Urinary bladder (tissue), 3 donors: ENCODE measurements at regions not wholly inside any gene's neighbourhood (a gene's known extent, or its start where the extent isn't known, plus 50 kb on each side); places are given as distances from the start of the nearest gene placed in this dataset.

Source experiments
- DNase-seq: peaks from one replicate; pipeline ENCODE4 v3.0.0-alpha.2; 2015; ENCODE audit errors: extremely low spot score
- H3K27ac ChIP-seq: one replicate; pipeline ENCODE4 v1.5.1; 2013; ENCODE audit warnings: low read depth, mild to moderate bottlenecking, moderate library complexity
- H3K36me3 ChIP-seq: one replicate; pipeline ENCODE4 v1.6.1; 2013; ENCODE audit warnings: mild to moderate bottlenecking, moderate library complexity; ENCODE audit not compliant: insufficient read depth
- H3K4me1 ChIP-seq: one replicate; pipeline ENCODE4 v1.6.1; 2013; ENCODE audit warnings: mild to moderate bottlenecking, moderate library complexity; ENCODE audit not compliant: insufficient read depth
- H3K4me3 ChIP-seq: one replicate; pipeline ENCODE4 v1.5.1; 2013; ENCODE audit warnings: low read depth, low read length
- WGBS: extraction: QIAGEN DNeasy Blood & Tissue Kit; methylation state at CpG from one replicate; pipeline ENCODE4 v1.1.7; 2013; 5-methylcytosine and 5-hydroxymethylcytosine counted together
- donor health status: healthy with polysubstance abuse.
- donor health status: healthy.

GRCh38 chr22:48699511-48699910, 1128.2 kb downstream of the BRD1 start:
- H3K4me1 ChIP-seq: no peaks in the 10 kb centered on the region
- WGBS: 41% methylated on average over 17 of the region's 17 CpGs
- no peaks in the 10 kb centered on the region for H3K36me3 ChIP-seq
- H3K4me3 ChIP-seq: no peak overlapping the region
- H3K27ac ChIP-seq: no peak overlapping the region
- DNase-seq: no peak

- no peak overlapping the region for H3K27ac ChIP-seq
- H3K4me1 ChIP-seq: no peaks in the 10 kb centered on the region
- 75% methylated on average over 13 of the region's 13 CpGs for WGBS
- no peak for DNase-seq
- no peak overlapping the region for H3K4me3 ChIP-seq
- H3K36me3 ChIP-seq: no peaks in the 10 kb centered on the region
These were observed 1129.1 kb downstream of the BRD1 start for GRCh38 chr22:48698618-48699017.

- H3K4me3 ChIP-seq: no peak overlapping the region
- 95% methylated on average over 6 of the region's 6 CpGs for WGBS
These were observed 1129.9 kb downstream of the BRD1 start for GRCh38 chr22:48697694-48698276.

GRCh38 chr22:48697223-48697622, 1130.5 kb downstream of the BRD1 start:
- no peak for DNase-seq
- H3K4me1 ChIP-seq: no peaks in the 10 kb centered on the region
- WGBS: 96% methylated on average over 3 of the region's 3 CpGs
- no peaks in the 10 kb centered on the region for H3K36me3 ChIP-seq
- H3K4me3 ChIP-seq: no peak overlapping the region
- H3K27ac ChIP-seq: no peak overlapping the region

More at GRCh38 chr22:48697694-48698276, 1129.9 kb downstream of the BRD1 start:
- Histone ChIP-seq H3K4me1 (no peaks in the 10 kb centered on the region), H3K27ac (no peak overlapping the region), H3K36me3 (no peaks in the 10 kb centered on the region)
- DNase-seq: no peak

- 90% methylated on average over 4 of the region's 4 CpGs for WGBS
- no peak for DNase-seq
- Histone ChIP-seq H3K27ac (no peak overlapping the region), H3K4me3 (no peak overlapping the region), H3K36me3 (no peaks in the 10 kb centered on the region), H3K4me1 (no peaks in the 10 kb centered on the region)
These were observed 1131.3 kb downstream of the BRD1 start for GRCh38 chr22:48696371-48696770.

- Histone ChIP-seq H3K27ac (no peak overlapping the region), H3K4me3 (no peak overlapping the region), H3K4me1 (no peaks in the 10 kb centered on the region), H3K36me3 (no peaks in the 10 kb centered on the region)
- 87% methylated on average over 19 of the region's 19 CpGs for WGBS
- DNase-seq: no peak
These were observed 1131.9 kb downstream of the BRD1 start for GRCh38 chr22:48695731-48696305.

- WGBS: 35% methylated on average over 6 of the region's 6 CpGs
- no peak for DNase-seq
- no peak overlapping the region for H3K4me3 ChIP-seq
These were observed 1132.4 kb downstream of the BRD1 start for GRCh38 chr22:48695251-48695650.

GRCh38 chr22:48694296-48694883, 1133.3 kb downstream of the BRD1 start:
- DNase-seq: no peak
- Histone ChIP-seq H3K27ac (no peak overlapping the region), H3K4me1 (no peaks in the 10 kb centered on the region), H3K4me3 (no peak overlapping the region), H3K36me3 (no peaks in the 10 kb centered on the region)
- 68% methylated on average over 22 of the region's 22 CpGs for WGBS

More at GRCh38 chr22:48695251-48695650, 1132.4 kb downstream of the BRD1 start:
- Histone ChIP-seq H3K36me3 (no peaks in the 10 kb centered on the region), H3K27ac (no peak overlapping the region), H3K4me1 (no peaks in the 10 kb centered on the region)

GRCh38 chr22:48693377-48694135, 1134.1 kb downstream of the BRD1 start:
- no peak overlapping the region for H3K4me3 ChIP-seq
- WGBS: 93% methylated on average over 26 of the region's 26 CpGs
- DNase-seq: no peak
- no peak overlapping the region for H3K27ac ChIP-seq
- no peaks in the 10 kb centered on the region for H3K36me3 ChIP-seq
- H3K4me1 ChIP-seq: no peaks in the 10 kb centered on the region

GRCh38 chr22:48692734-48693376, 1134.8 kb downstream of the BRD1 start:
- no peak overlapping the region for H3K27ac ChIP-seq
- DNase-seq: no peak
- H3K4me3 ChIP-seq: no peak overlapping the region
- H3K36me3 ChIP-seq: no peaks in the 10 kb centered on the region
- no peaks in the 10 kb centered on the region for H3K4me1 ChIP-seq
- 80% methylated on average over 31 of the region's 31 CpGs for WGBS

- no peaks in the 10 kb centered on the region for H3K36me3 ChIP-seq
- no peak overlapping the region for H3K4me3 ChIP-seq
- no peak overlapping the region for H3K27ac ChIP-seq
- no peaks in the 10 kb centered on the region for H3K4me1 ChIP-seq
- DNase-seq: no peak
- 87% methylated on average over 21 of the region's 21 CpGs for WGBS
These were observed 1136.2 kb downstream of the BRD1 start for GRCh38 chr22:48691431-48691851.

GRCh38 chr22:48690583-48691317, 1136.9 kb downstream of the BRD1 start:
- no peak overlapping the region for H3K27ac ChIP-seq
- no peaks in the 10 kb centered on the region for H3K36me3 ChIP-seq
- H3K4me1 ChIP-seq: no peaks in the 10 kb centered on the region
- H3K4me3 ChIP-seq: no peak overlapping the region
- DNase-seq: no peak
- WGBS: 87% methylated on average over 24 of the region's 24 CpGs

GRCh38 chr22:48689206-48689605, 1138.5 kb downstream of the BRD1 start:
- no peaks in the 10 kb centered on the region for H3K36me3 ChIP-seq
- DNase-seq: no peak
- H3K4me3 ChIP-seq: no peak overlapping the region
- H3K4me1 ChIP-seq: no peaks in the 10 kb centered on the region
- 89% methylated on average over 18 of the region's 18 CpGs for WGBS
- no peak overlapping the region for H3K27ac ChIP-seq
